SK-N-SH treated with all-trans-retinoic acid at 6 μM for 48 hours (cell line): ENCODE measurements at regions not wholly inside any gene's neighbourhood (a gene's known extent, or its start where the extent isn't known, plus 50 kb on each side); places are given as distances from the start of the nearest gene placed in this dataset.

Source experiments
- ARNTL ChIP-seq: fragments of 450-650 bp; formaldehyde crosslinking; IDR thresholded peaks from 2 replicates; pipeline ENCODE4 v1.5.0; 2020; ENCODE audit warnings: low read depth, mild to moderate bottlenecking, moderate library complexity, borderline replicate concordance
- POU6F1 ChIP-seq: fragments of 250-450 bp; sonication (Bioruptor Pico); IDR thresholded peaks from 2 replicates; pipeline ENCODE4 v1.8.0; 2021; ENCODE audit warnings: low read depth, mild to moderate bottlenecking, moderate library complexity, borderline replicate concordance
- ZC3H10 ChIP-seq: fragments of 250-450 bp; sonication (Bioruptor Pico); IDR thresholded peaks from 2 replicates; pipeline ENCODE4 v1.5.1; 2021; ENCODE audit warnings: mild to moderate bottlenecking, moderate library complexity
- ZFP3 ChIP-seq: fragments of 250-450 bp; sonication (Bioruptor Pico); IDR thresholded peaks from 2 replicates; pipeline ENCODE4 v1.5.0; 2020; ENCODE audit warnings: mild to moderate bottlenecking, moderate library complexity

DNA sequence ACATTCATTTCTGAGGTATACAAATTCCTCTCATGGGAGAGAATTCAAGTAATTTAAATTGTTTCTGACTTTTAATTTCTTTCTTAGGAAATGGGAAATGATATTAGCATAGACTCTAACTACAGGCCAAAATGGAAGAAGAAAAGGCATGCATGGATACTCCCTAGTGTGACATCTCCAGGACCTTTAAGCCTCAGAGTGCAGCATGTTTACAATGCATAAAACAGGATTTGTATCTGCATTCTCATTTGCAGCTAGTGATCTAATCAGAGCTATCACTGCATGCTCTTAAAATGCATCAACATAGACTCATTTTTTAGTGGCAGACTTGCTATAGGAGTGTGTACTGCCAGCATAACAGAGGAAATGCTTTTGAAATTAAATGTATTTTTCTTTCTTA lies 224.6 kb upstream of the GOT2 start:
- TF ChIP-seq ARNTL (CRISPR knock-in tag): no peak
- TF ChIP-seq ZFP3 (CRISPR knock-in tag): no peak
- no peak for TF ChIP-seq ZC3H10 (CRISPR knock-in tag)
- no peak for TF ChIP-seq POU6F1 (CRISPR knock-in tag)
